ENCODE measurements at regions not wholly inside any gene's neighbourhood (a gene's known extent, or its start where the extent isn't known, plus 50 kb on each side); places are given as distances from the start of the nearest gene placed in this dataset.

DNA sequence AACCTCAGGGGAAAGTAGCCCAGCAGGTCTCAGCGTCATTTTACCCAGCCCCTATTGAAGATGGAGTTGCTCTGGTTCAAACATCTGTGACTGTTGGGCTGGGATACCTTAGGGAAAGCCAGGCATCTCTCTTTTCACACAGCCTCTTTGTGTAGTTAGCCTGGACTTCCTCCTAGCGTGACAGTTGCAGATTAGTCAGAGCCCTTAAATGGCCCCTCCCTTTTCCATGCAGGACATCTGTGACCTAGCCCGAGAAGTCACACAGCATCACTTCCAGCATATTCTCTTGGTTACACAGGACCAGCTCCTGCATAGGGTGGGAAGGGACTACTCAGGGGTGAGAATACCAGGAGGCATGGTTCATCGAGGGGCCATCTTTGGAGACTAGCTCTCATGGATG lies 375.0 kb upstream of the RBFOX1 start:
- no peak for TF ChIP-seq POLR2A (IDR thresholded peaks at IDR 0.05)
- TF ChIP-seq, protein P1, sequence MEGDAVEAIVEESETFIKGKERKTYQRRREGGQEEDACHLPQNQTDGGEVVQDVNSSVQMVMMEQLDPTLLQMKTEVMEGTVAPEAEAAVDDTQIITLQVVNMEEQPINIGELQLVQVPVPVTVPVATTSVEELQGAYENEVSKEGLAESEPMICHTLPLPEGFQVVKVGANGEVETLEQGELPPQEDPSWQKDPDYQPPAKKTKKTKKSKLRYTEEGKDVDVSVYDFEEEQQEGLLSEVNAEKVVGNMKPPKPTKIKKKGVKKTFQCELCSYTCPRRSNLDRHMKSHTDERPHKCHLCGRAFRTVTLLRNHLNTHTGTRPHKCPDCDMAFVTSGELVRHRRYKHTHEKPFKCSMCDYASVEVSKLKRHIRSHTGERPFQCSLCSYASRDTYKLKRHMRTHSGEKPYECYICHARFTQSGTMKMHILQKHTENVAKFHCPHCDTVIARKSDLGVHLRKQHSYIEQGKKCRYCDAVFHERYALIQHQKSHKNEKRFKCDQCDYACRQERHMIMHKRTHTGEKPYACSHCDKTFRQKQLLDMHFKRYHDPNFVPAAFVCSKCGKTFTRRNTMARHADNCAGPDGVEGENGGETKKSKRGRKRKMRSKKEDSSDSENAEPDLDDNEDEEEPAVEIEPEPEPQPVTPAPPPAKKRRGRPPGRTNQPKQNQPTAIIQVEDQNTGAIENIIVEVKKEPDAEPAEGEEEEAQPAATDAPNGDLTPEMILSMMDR (IDR thresholded peaks at IDR 0.05): no peak
- H3K27me3 ChIP-seq: no peaks in the 10 kb centered on the region
- H3K4me3 ChIP-seq: no peak overlapping the region
- 39 to 52% methylated on average over 4 of the region's 4 CpGs for WGBS, 2 donors
- no peaks in the 10 kb centered on the region for H3K36me3 ChIP-seq (replicated peaks in 1 of 2; ENCODE audit: insufficient read depth in 1 of 2, low read depth in 2 of 2)
- DNase-seq: no peak
- H3K9me3 ChIP-seq: no peaks in the 10 kb centered on the region
- no peak overlapping the region for H3K27ac ChIP-seq
- intact Hi-C loops (cut with DNase I): no loop called here
- no peak for ATAC-seq
- no peaks in the 10 kb centered on the region for H3K4me1 ChIP-seq

- Histone ChIP-seq H3K36me3 (replicated peaks in 1 of 2; ENCODE audit: insufficient read depth in 1 of 2, low read depth in 2 of 2) (no peaks in the 10 kb centered on the region), H3K27ac (no peak overlapping the region), H3K9me3 (no peaks in the 10 kb centered on the region), H3K27me3 (no peaks in the 10 kb centered on the region), H3K4me1 (no peaks in the 10 kb centered on the region), H3K4me3 (no peak overlapping the region)
- no peak for DNase-seq
- ATAC-seq: no peak
- intact Hi-C loops (cut with DNase I): no loop called here
- TF ChIP-seq, protein P1 (IDR thresholded peaks at IDR 0.05): no peak
- TF ChIP-seq POLR2A (IDR thresholded peaks at IDR 0.05): no peak
- 74 to 83% methylated on average over 3 of the region's 3 CpGs for WGBS, 2 donors
Observed at GRCh38 chr16:6956511-6956910, 376.1 kb upstream of the RBFOX1 start.

DNA sequence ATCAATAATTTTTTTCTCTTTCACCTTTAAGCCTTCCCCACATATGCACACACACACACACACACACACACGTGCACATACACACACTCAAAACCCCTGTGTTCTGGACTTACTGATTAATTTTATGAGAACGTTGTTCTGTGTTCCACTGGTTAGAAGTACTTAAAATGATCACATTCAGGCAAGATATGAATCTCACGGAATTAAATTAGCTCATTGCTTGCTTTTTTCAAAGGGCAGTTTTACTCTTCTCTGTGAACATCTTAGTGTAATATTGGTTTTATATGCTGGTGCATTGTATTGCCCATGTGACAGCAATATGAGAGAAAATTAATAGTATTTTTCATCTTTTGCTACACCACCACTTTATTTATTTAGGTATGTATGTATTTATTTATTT lies 377.3 kb upstream of the RBFOX1 start:
- Histone ChIP-seq H3K4me1 (no peaks in the 10 kb centered on the region), H3K9me3 (no peaks in the 10 kb centered on the region), H3K4me3 (no peak overlapping the region), H3K27me3 (no peaks in the 10 kb centered on the region), H3K36me3 (replicated peaks in 1 of 2; ENCODE audit: insufficient read depth in 1 of 2, low read depth in 2 of 2) (no peaks in the 10 kb centered on the region), H3K27ac (no peak overlapping the region)
- ATAC-seq (no peak), DNase-seq (no peak)
- 51 to 53% methylated on average over 3 of the region's 3 CpGs for WGBS, 2 donors
- intact Hi-C loops (cut with DNase I): no loop called here
- no peak for TF ChIP-seq POLR2A (IDR thresholded peaks at IDR 0.05)
- TF ChIP-seq, protein P1 (IDR thresholded peaks at IDR 0.05): no peak

DNA sequence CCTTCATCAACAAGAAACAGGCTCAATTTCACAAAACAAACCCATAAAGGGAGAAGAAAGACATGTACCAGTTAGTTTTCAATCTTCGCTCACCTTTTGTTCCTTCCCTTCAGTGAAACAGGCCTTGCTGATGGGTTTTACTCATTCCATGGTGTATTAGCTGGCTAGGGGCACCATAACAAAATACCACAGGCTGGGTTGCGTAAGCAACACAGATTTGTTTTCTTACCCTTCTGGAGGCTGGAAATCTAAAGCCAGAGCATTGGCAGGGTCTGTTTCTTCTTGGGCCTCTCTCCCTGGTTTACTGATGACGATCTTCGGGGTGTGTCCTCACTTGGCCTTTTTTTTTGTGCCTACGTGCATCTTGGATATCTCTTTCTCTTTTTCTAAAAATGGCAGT lies 383.4 kb upstream of the RBFOX1 start:
- no peaks in the 10 kb centered on the region for H3K9me3 ChIP-seq
- H3K4me1 ChIP-seq: no peaks in the 10 kb centered on the region
- intact Hi-C loops (cut with DNase I): no loop called here
- H3K36me3 ChIP-seq (replicated peaks in 1 of 2; ENCODE audit: insufficient read depth in 1 of 2, low read depth in 2 of 2): no peaks in the 10 kb centered on the region
- no peaks in the 10 kb centered on the region for H3K27me3 ChIP-seq
- TF ChIP-seq POLR2A (IDR thresholded peaks at IDR 0.05): no peak
- TF ChIP-seq, protein P1 (IDR thresholded peaks at IDR 0.05): no peak
- ATAC-seq: no peak
- H3K4me3 ChIP-seq: no peak overlapping the region
- DNase-seq: no peak
- 74 to 81% methylated on average over 4 to 5 of the region's 5 CpGs for WGBS, 2 donors
- no peak overlapping the region for H3K27ac ChIP-seq

- ATAC-seq (no peak), DNase-seq (no peak)
- no peak for TF ChIP-seq POLR2A (IDR thresholded peaks at IDR 0.05)
- TF ChIP-seq, protein P1 (IDR thresholded peaks at IDR 0.05): no peak
- Histone ChIP-seq H3K27ac (no peak overlapping the region), H3K4me3 (no peak overlapping the region), H3K4me1 (no peaks in the 10 kb centered on the region), H3K9me3 (no peaks in the 10 kb centered on the region), H3K27me3 (no peaks in the 10 kb centered on the region), H3K36me3 (replicated peaks in 1 of 2; ENCODE audit: insufficient read depth in 1 of 2, low read depth in 2 of 2) (no peaks in the 10 kb centered on the region)
- intact Hi-C loops (cut with DNase I): no loop called here
- 71 to 75% methylated on average over 6 of the region's 6 CpGs for WGBS, 2 donors
Observed at GRCh38 chr16:6947291-6947690, 385.4 kb upstream of the RBFOX1 start.
